MCF 10A (cell line): ENCODE measurements at regions not wholly inside any gene's neighbourhood (a gene's known extent, or its start where the extent isn't known, plus 50 kb on each side); places are given as distances from the start of the nearest gene placed in this dataset.
"Not testable (repeated sequence)": the region's sequence is repeated elsewhere in the genome, so short reads cannot be mapped to it uniquely, and the experiment has no call there.

Experiments
- BruUV-seq: library from RNA; stranded (reverse); fragments of 400-500 nt; replicated peaks from 2 replicates; lab custom pipeline; 2021; lab: Mats Ljungman, UMichigan
- CTCF ChIA-PET: fragments of 300-600 bp; sonication (Branson Sonifier 250); formaldehyde crosslinking; extraction: SDS; loops from one replicate; lab custom pipeline; 2021; ENCODE audit warnings: antibody characterized with exemption, inconsistent platforms; lab: Yijun Ruan, JAX
- POLR2A ChIA-PET: fragments of 300-600, 350-650 bp; sonication (Branson Sonifier 250); formaldehyde crosslinking; extraction: SDS; loops from one replicate; lab custom pipeline; 2020; ENCODE audit warnings: antibody characterized with exemption, inconsistent platforms; lab: Yijun Ruan, JAX
- DNase-seq: peaks from one replicate; pipeline ENCODE4 v3.0.0-alpha.2; 2018; ENCODE audit not compliant: unreplicated experiment
- H3K27ac Mint-ChIP-seq: one replicate; pipeline ENCODE4 v1.8.0; 2022; ENCODE audit warnings: mild to moderate bottlenecking, low read depth, mixed read lengths; ENCODE audit not compliant: unreplicated experiment
- H3K27me3 Mint-ChIP-seq: one replicate; pipeline ENCODE4 v1.8.0; 2022; ENCODE audit warnings: mixed read lengths; ENCODE audit not compliant: insufficient read depth, unreplicated experiment
- H3K36me3 Mint-ChIP-seq: one replicate; pipeline ENCODE4 v1.8.0; 2022; ENCODE audit warnings: mild to moderate bottlenecking, moderate library complexity, mixed read lengths; ENCODE audit not compliant: insufficient read depth, unreplicated experiment
- H3K4me1 Mint-ChIP-seq: one replicate; pipeline ENCODE4 v1.8.0; 2022; ENCODE audit warnings: mixed read lengths; ENCODE audit not compliant: insufficient read depth, unreplicated experiment
- H3K4me3 Mint-ChIP-seq: one replicate; pipeline ENCODE4 v1.8.0; 2022; ENCODE audit warnings: mild to moderate bottlenecking, moderate library complexity, mixed read lengths; ENCODE audit not compliant: unreplicated experiment
- H3K9me3 Mint-ChIP-seq: one replicate; pipeline ENCODE4 v1.8.0; 2022; ENCODE audit warnings: mixed read lengths; ENCODE audit not compliant: unreplicated experiment
- intact Hi-C: fragments of 100-400 bp; cut with micrococcal nuclease; formaldehyde crosslinking; loops from 2 replicates; pipeline ENCODE4 v1.14.1; 2022
- TF ChIP-seq, protein P1 (sequence below): fragments of 200-600 bp; IDR thresholded peaks from one replicate; pipeline ENCODE4 v1.8.0; 2022; ENCODE audit warnings: antibody characterized with exemption, mild to moderate bottlenecking; ENCODE audit not compliant: unreplicated experiment

DNA sequence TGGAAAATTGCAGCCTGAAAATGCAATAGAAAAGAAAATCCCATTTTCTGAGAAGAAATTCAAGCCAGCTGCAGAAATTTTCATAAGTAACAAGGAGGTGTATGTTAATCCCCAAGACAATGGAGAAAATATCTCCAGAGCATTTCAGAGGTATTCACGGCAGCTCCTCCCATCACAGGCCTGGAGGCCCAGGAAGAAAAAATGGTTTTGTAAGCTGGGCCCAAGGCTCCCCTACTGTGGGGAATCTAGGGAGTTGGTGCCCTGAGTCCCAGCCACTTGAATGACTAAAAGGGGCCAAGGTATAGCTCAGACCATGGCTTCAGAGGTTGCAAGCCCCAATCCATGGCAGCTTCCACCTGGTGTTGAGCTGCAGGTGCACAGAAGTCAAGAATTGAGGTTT is 93.3 kb upstream of the ZNF267 start:
- POLR2A ChIA-PET, result no interaction called here
- Mint-ChIP-seq H3K9me3 (peaks cover 13% of the 10 kb centered on the region), H3K4me1 (no peaks in the 10 kb centered on the region), H3K4me3 (no peak overlapping the region), H3K27ac (no peak overlapping the region), H3K36me3 (no peaks in the 10 kb centered on the region), H3K27me3 (no peaks in the 10 kb centered on the region)
- no TSS peak for BruUV-seq
- CTCF ChIA-PET, result no interaction called here
- TF ChIP-seq, protein P1, sequence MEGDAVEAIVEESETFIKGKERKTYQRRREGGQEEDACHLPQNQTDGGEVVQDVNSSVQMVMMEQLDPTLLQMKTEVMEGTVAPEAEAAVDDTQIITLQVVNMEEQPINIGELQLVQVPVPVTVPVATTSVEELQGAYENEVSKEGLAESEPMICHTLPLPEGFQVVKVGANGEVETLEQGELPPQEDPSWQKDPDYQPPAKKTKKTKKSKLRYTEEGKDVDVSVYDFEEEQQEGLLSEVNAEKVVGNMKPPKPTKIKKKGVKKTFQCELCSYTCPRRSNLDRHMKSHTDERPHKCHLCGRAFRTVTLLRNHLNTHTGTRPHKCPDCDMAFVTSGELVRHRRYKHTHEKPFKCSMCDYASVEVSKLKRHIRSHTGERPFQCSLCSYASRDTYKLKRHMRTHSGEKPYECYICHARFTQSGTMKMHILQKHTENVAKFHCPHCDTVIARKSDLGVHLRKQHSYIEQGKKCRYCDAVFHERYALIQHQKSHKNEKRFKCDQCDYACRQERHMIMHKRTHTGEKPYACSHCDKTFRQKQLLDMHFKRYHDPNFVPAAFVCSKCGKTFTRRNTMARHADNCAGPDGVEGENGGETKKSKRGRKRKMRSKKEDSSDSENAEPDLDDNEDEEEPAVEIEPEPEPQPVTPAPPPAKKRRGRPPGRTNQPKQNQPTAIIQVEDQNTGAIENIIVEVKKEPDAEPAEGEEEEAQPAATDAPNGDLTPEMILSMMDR, result no peak
- DNase-seq, result no peak
- intact Hi-C loops, result no loop called here

GRCh38 chr16:31785126-31785525 is 88.5 kb upstream of the ZNF267 start:
- TF ChIP-seq, protein P1, result no peak
- intact Hi-C loops, result no loop called here
- no peak overlapping the region for H3K27ac Mint-ChIP-seq
- no peaks in the 10 kb centered on the region for H3K36me3 Mint-ChIP-seq
- ChIA-PET POLR2A (no interaction called here), CTCF (no interaction called here)
- H3K9me3 Mint-ChIP-seq, result peaks cover 7% of the 10 kb centered on the region
- no peaks in the 10 kb centered on the region for H3K4me1 Mint-ChIP-seq
- H3K4me3 Mint-ChIP-seq, result no peak overlapping the region
- H3K27me3 Mint-ChIP-seq, result no peaks in the 10 kb centered on the region
- no peak for DNase-seq
- BruUV-seq, result no TSS peak

GRCh38 chr16:31807086-31807485 is 66.5 kb upstream of the ZNF267 start:
- ChIA-PET POLR2A (no interaction called here), CTCF (no interaction called here)
- TF ChIP-seq, protein P1, result no peak
- H3K27me3 Mint-ChIP-seq, result no peaks in the 10 kb centered on the region
- intact Hi-C loops, result no loop called here
- BruUV-seq, result no TSS peak
- H3K27ac Mint-ChIP-seq, result no peak overlapping the region
- no peaks in the 10 kb centered on the region for H3K4me1 Mint-ChIP-seq
- peaks cover 9% of the 10 kb centered on the region for H3K9me3 Mint-ChIP-seq
- H3K4me3 Mint-ChIP-seq, result no peak overlapping the region
- no peak for DNase-seq
- no peaks in the 10 kb centered on the region for H3K36me3 Mint-ChIP-seq

- TF ChIP-seq, protein P1, result no peak
- Mint-ChIP-seq H3K4me3 (no peak overlapping the region), H3K27me3 (no peaks in the 10 kb centered on the region), H3K27ac (no peak overlapping the region), H3K9me3 (peaks cover 16% of the 10 kb centered on the region), H3K36me3 (no peaks in the 10 kb centered on the region), H3K4me1 (no peaks in the 10 kb centered on the region)
- intact Hi-C loops, result no loop called here
- BruUV-seq, result no TSS peak
- ChIA-PET CTCF (no interaction called here), POLR2A (no interaction called here)
- DNase-seq, result no peak
Measured at GRCh38 chr16:31810863-31811262, 62.7 kb upstream of the ZNF267 start.

GRCh38 chr16:31816141-31816540 is 57.5 kb upstream of the ZNF267 start:
- H3K36me3 Mint-ChIP-seq, H3K4me1 Mint-ChIP-seq, intact Hi-C loops, BruUV-seq, H3K27me3 Mint-ChIP-seq, H3K4me3 Mint-ChIP-seq, H3K27ac Mint-ChIP-seq, CTCF ChIA-PET, H3K9me3 Mint-ChIP-seq, DNase-seq, POLR2A ChIA-PET: not testable (repeated sequence)
